A172 (cell line): ENCODE measurements at regions not wholly inside any gene's neighbourhood (a gene's known extent, or its start where the extent isn't known, plus 50 kb on each side); places are given as distances from the start of the nearest gene placed in this dataset.
"Not testable (repeated sequence)": the region's sequence is repeated elsewhere in the genome, so short reads cannot be mapped to it uniquely, and the experiment has no call there.

Source experiments
- DNase-seq: peaks from one replicate; pipeline ENCODE4 v3.0.0-alpha.2; 2015; ENCODE audit warnings: low spot score

GRCh38 chr9:31744589-31744988 lies 639.9 kb upstream of the ACO1 start:
- DNase-seq, result no peak

GRCh38 chr9:31745468-31745867 lies 639.0 kb upstream of the ACO1 start:
- DNase-seq, result no peak

GRCh38 chr9:31745886-31746285 lies 638.6 kb upstream of the ACO1 start:
- DNase-seq, result no peak

GRCh38 chr9:31753756-31754155 lies 630.7 kb upstream of the ACO1 start:
- DNase-seq, result no peak

GRCh38 chr9:31759703-31760102 lies 624.7 kb upstream of the ACO1 start:
- DNase-seq, result no peak

DNA sequence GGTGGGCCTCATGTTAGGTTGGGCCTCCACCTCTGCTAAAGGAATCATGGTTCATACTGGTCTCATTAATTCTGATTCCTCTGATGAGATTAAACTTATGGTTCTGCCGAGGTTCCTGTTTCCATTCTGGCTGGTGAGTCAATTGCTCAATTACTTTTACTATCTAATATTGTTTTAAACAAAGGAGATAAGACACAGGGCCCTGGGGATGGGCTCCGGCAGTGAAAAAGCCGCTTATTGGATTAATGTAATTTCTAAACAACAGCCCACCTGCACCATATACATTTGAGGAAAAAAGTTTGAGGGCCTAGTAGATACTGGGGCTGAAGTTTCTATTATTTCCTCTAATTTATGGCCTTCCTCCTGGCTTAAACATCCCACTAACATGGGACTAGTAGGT lies 610.4 kb upstream of the ACO1 start:
- not testable (repeated sequence) for DNase-seq

- DNase-seq, result no peak
Measured at GRCh38 chr9:31774571-31774970, 609.9 kb upstream of the ACO1 start.

DNA sequence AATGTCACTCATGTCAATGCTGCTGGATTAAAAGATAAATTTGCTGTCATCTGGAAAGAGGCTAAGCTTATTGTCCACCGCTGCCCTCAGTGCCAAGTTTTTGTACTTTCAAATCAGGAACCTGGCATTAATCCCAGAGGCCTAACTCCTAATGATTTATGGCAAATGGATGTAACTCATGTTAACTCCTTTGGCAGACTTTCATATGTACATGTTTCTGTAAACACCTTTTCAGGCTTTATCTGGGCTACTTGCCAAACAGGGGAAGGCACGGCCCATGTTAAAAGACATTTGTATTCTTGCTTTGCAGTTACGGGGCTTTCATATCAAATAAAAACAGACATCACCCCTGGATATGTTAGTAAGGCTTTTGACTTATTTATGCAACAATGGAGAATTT lies 608.0 kb upstream of the ACO1 start:
- DNase-seq, result no peak

DNA sequence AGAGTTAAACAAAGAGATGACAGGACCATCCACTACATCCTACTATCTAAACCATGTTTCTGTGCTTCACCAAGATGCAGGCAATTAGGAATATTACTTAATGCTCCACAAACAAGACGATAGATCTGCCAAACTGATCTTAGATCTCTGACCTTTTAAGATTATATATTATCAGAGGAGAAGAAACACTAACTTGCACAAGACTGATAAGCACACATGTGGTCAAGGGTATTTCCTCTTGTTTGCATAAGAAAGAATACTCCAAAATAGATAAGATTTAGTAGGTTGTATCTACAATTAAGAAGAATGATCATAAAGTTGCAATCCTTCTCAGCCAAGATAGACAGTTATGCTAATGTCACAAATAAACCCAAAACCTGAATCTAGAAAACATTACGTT lies 601.0 kb upstream of the ACO1 start:
- DNase-seq, result no peak

- no peak for DNase-seq
Measured at GRCh38 chr9:31790720-31791119, 593.7 kb upstream of the ACO1 start.

- peak; percentile 38 for DNase-seq
Measured at GRCh38 chr9:31799953-31800609, 584.4 kb upstream of the ACO1 start.

DNA sequence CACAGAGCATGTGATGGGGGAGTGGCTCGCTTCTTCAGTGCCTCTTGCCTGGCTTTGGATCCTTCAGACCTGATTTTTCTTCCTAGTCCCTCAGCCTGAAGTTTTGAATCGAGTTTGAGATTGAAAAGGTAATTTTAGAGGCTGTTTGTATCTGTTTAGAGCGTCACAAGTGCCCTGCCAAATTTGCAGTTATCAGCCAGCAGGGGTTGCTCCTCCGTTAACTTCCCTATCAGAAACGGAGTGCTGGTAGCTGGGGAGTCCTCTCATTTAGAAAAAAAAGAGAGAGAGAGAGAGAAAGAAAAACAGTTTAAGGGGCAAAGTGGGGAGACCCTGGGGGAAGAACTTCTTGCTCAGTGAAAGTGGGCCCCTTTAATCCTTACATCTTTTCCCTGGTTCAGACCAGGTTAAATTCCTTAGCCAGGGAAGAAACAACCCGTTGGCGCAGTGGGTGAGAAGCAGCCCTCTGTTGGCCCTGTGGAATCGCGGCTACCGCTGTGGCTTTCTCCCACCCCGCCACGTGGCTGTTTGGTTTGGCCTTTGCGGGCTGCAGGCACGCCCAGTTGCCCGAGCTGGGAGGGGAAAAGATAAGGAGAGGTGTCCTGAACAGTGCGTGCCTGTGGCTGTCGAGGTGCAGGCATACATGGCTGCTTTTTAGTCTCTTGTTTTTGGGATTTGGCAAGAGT lies 576.7 kb upstream of the ACO1 start:
- peak; percentile 21 for DNase-seq

- DNase-seq, result no peak
Measured at GRCh38 chr9:31808766-31809165, 575.7 kb upstream of the ACO1 start.

GRCh38 chr9:31820426-31820825 lies 564.0 kb upstream of the ACO1 start:
- no peak for DNase-seq

GRCh38 chr9:31821583-31821982 lies 562.9 kb upstream of the ACO1 start:
- no peak for DNase-seq

DNA sequence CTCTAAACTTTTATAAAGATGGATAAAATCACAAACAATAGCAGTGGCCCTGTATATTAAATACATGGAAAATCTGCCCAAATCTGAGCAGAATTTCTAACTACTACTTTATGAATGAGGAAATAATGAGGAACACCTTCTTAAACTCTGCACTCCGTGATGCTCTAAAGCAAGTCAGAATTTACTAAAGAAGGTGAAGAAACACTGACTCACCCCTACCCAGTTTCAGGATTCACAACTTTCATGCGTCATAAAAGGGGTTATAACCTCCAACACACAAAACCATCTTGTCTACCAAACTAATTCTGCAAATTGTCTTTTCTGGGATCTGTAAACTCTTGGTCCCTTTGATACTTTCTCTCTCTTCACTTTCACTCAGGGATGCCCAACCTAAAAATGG lies 561.1 kb upstream of the ACO1 start:
- no peak for DNase-seq

- no peak for DNase-seq
Measured at GRCh38 chr9:31824860-31825259, 559.6 kb upstream of the ACO1 start.

- DNase-seq, result no peak
Measured at GRCh38 chr9:31837211-31837610, 547.2 kb upstream of the ACO1 start.

GRCh38 chr9:31839273-31839672 lies 545.2 kb upstream of the ACO1 start:
- DNase-seq, result peak; percentile 26

- DNase-seq, result no peak
Measured at GRCh38 chr9:31840702-31841101, 543.7 kb upstream of the ACO1 start.

DNA sequence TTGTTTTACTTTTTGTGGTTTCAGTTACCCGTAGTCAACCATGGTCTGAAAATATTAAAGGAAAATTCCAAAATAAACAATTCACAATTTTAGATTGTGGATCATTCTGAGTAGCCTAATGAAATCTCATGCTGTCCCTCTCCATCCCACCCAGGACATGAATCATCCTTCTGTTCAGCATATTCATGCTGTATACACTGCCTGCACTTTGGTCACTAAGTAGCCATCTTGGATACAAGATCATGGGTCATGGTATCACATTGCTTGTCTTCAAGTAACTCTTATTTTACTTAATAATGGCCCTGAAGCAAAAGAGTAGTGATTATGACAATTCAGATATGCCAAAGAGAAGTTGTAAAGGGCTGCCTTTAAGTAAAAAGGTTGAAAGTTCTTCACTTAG lies 536.5 kb upstream of the ACO1 start:
- peak; percentile 38 for DNase-seq

DNA sequence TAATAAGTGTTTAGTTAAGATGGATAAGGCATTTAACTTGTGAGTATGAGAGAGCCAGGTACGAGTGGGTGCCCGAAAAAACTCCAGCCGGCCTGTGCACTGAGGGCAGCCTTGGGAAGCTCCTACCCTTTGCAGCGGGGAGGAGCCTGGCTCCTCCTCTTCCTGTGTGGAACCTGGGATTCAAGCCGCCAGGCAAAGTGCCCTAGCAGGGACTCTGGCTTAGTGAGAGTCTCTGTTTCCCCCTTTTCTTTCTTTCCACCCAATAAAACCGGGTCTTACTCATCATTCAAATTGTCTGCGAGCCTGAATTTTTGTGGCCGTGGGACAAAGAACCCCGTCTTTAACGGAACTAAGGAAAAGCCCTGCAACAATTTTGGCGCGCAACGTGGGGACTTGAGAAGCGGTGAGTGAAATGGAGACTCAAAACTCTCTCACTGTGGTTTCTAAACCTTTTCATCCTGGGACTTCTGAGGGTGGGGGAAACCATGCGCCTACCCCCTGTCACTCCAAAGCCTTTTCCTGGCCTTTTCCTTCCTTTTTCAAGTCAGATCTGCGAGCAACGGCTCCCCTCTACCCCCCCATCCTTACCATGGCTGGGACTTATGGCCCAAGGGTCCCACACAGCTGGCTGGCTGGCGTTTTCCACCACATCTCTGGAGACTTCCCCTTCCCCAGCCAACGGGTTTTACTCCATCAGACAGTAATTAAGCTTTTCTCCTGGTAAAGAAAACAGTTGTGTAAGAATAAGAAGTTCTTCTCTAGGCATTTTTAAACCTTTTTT lies 535.7 kb upstream of the ACO1 start:
- DNase-seq, result peak; percentile 68

DNA sequence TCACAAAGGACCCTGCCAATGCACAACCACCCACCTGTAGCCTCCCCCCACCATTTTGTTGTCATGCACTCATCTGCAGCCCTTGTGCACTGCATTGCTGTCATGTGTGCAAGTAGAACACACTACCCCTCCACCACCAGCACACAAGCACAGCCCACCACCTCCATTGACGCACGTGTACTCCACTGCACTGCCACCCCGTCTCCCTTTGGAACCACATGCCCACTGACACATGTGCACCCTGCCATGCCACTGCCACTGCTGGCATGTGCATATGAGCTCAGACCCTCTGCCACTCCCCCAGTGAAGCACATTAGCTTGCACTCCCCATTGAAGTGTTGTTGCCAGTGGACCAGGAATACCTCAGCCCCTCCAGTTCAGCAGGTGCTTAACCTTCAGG lies 530.3 kb upstream of the ACO1 start:
- DNase-seq, result no peak
